ENCODE measurements at regions not wholly inside any gene's neighbourhood (a gene's known extent, or its start where the extent isn't known, plus 50 kb on each side); places are given as distances from the start of the nearest gene placed in this dataset.

DNA sequence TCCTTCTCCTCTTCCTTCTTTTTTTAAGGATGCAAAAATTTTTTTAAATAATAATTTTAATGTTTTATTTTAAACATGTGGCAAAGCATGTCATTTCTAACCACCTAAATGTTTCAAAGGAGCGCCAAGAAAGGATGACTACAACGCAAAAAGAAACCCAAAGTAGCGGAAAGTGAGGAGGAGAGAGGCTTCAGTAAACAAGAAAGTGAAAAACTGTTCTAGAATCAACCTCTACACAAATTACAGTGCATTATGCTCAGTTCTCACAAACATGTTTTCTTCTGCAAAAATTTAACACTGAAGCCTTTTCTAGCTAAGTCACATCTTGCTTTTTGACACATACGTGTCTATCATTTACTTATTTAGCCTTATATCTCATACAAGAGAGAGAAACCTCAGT, 948.6 kb downstream of the GATA3 start:
- TF ChIP-seq, protein P1, sequence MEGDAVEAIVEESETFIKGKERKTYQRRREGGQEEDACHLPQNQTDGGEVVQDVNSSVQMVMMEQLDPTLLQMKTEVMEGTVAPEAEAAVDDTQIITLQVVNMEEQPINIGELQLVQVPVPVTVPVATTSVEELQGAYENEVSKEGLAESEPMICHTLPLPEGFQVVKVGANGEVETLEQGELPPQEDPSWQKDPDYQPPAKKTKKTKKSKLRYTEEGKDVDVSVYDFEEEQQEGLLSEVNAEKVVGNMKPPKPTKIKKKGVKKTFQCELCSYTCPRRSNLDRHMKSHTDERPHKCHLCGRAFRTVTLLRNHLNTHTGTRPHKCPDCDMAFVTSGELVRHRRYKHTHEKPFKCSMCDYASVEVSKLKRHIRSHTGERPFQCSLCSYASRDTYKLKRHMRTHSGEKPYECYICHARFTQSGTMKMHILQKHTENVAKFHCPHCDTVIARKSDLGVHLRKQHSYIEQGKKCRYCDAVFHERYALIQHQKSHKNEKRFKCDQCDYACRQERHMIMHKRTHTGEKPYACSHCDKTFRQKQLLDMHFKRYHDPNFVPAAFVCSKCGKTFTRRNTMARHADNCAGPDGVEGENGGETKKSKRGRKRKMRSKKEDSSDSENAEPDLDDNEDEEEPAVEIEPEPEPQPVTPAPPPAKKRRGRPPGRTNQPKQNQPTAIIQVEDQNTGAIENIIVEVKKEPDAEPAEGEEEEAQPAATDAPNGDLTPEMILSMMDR (IDR thresholded peaks at IDR 0.05) = no peak
- no peak for TF ChIP-seq POLR2A (IDR thresholded peaks at IDR 0.05)
